Loucy (cell line): ENCODE measurements at regions not wholly inside any gene's neighbourhood (a gene's known extent, or its start where the extent isn't known, plus 50 kb on each side); places are given as distances from the start of the nearest gene placed in this dataset.

Experiments
- H2AFZ ChIP-seq: fragments of 200-600 bp; sonication (generic); 2 replicates; pipeline ENCODE4 v1.6.0; 2016; ENCODE audit warnings: antibody characterized with exemption, mild to moderate bottlenecking, low read length, moderate library complexity
- H3F3A ChIP-seq: fragments of 200-600 bp; 2 replicates; pipeline ENCODE4 v1.6.0; 2016; ENCODE audit warnings: antibody characterized with exemption, low read depth, mild to moderate bottlenecking
- H3K27me3 ChIP-seq: fragments of 200-600 bp; sonication (generic); 2 replicates; pipeline ENCODE4 v1.6.1; 2014; ENCODE audit warnings: low read length, mild to moderate bottlenecking; ENCODE audit not compliant: insufficient read depth, poor library complexity, severe bottlenecking
- H3K36me3 ChIP-seq: fragments of 200-600 bp; sonication (generic); 2 replicates; pipeline ENCODE4 v1.6.1; 2016; ENCODE audit warnings: low read length; ENCODE audit not compliant: insufficient read depth
- H3K4me1 ChIP-seq: fragments of 200-600 bp; sonication (generic); 2 replicates; pipeline ENCODE4 v1.5.1; 2014; ENCODE audit warnings: low read length, mild to moderate bottlenecking; ENCODE audit not compliant: insufficient read depth, poor library complexity, severe bottlenecking
- H3K4me2 ChIP-seq: fragments of 200-600 bp; sonication (generic); 2 replicates; pipeline ENCODE4 v1.6.0; 2014; ENCODE audit warnings: antibody characterized with exemption, low read length, low read depth, mild to moderate bottlenecking; ENCODE audit not compliant: poor library complexity, severe bottlenecking
- H3K4me3 ChIP-seq: fragments of 200-600 bp; sonication (generic); 2 replicates; pipeline ENCODE4 v1.5.1; 2014; ENCODE audit warnings: low read length, mild to moderate bottlenecking, mixed read lengths; ENCODE audit not compliant: poor library complexity, severe bottlenecking
- H3K79me2 ChIP-seq: fragments of 200-600 bp; sonication (generic); 2 replicates; pipeline ENCODE4 v1.6.1; 2014; ENCODE audit warnings: low read length; ENCODE audit not compliant: insufficient read depth
- H3K9ac ChIP-seq: fragments of 200-600 bp; sonication (generic); 2 replicates; pipeline ENCODE4 v1.6.0; 2014; ENCODE audit warnings: mild to moderate bottlenecking, low read depth, low read length, moderate library complexity; ENCODE audit not compliant: poor library complexity, severe bottlenecking
- H3K9me2 ChIP-seq: fragments of 200-600 bp; sonication (generic); replicated peaks from 2 replicates; pipeline ENCODE4 v1.6.1; 2016; ENCODE audit warnings: low read depth, low read length, mixed read lengths
- H3K9me3 ChIP-seq: fragments of 200-600 bp; sonication (generic); 2 replicates; pipeline ENCODE4 v1.6.1; 2014; ENCODE audit warnings: mild to moderate bottlenecking, antibody characterized with exemption, low read length, low read depth; ENCODE audit not compliant: insufficient read depth
- H4K20me1 ChIP-seq: fragments of 200-600 bp; sonication (generic); 2 replicates; pipeline ENCODE4 v1.6.0; 2014; ENCODE audit warnings: antibody characterized with exemption, low read length, mild to moderate bottlenecking; ENCODE audit not compliant: insufficient read depth, poor library complexity, severe bottlenecking
- EZH2phosphoT487 ChIP-seq: fragments of 200-600 bp; IDR thresholded peaks from 2 replicates; pipeline ENCODE4 v1.6.1; 2018; ENCODE audit warnings: antibody characterized with exemption, mild to moderate bottlenecking, moderate library complexity, borderline replicate concordance
- TF ChIP-seq, protein P1 (sequence below): fragments of 200-600 bp; sonication (generic); conservative IDR thresholded peaks from 2 replicates; pipeline ENCODE4 v1.5.1; 2014; ENCODE audit warnings: mild to moderate bottlenecking, antibody characterized with exemption, low read length

DNA sequence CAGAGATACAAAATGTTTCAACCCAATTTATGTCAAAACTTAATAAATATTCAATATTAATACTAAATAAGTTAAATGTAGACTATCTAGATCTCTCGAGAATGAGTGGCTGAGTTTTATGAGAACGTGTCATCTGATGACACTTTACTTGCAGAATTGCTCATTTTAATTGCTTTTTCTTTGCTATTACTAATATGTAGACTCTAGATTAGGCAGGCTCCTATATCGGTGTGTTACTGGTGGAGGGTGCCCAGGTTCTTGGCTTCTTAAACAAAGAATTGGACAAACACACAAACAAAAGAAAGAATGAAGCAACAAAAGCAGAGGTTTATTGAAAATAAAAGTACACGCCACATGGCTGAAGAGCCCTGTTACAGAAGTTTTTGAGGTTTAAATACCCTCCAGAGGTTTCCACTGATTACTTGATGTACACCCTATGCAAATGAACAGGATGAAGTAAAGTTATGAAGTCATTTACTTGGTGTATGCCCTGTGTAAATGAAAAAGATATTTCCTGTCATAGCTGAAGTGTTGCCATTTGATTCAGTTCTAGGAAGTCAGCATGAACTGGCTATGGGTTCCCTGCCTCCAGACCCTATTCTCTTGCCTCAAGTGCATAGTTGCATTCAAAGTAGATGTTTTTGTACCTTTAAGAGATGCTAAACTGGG is 122.9 kb upstream of the ITGA4 start:
- Histone ChIP-seq H3K79me2 (no peaks in the 10 kb centered on the region), H4K20me1 (no peaks in the 10 kb centered on the region), H3K27me3 (no peaks in the 10 kb centered on the region), H3K9me2 (no peaks in the 10 kb centered on the region), H3K36me3 (no peaks in the 10 kb centered on the region), H3K4me3 (no peak overlapping the region), H2AFZ (no peak overlapping the region), H3K9me3 (peaks cover 5% of the 10 kb centered on the region; the same call in 1 of the 2 replicates), H3K4me2 (no peak overlapping the region), H3K4me1 (peaks cover 5% of the 10 kb centered on the region), H3F3A (no peaks in the 10 kb centered on the region; the same call in 1 of the 2 replicates), H3K9ac (no peak overlapping the region)
- TF ChIP-seq, protein P1, sequence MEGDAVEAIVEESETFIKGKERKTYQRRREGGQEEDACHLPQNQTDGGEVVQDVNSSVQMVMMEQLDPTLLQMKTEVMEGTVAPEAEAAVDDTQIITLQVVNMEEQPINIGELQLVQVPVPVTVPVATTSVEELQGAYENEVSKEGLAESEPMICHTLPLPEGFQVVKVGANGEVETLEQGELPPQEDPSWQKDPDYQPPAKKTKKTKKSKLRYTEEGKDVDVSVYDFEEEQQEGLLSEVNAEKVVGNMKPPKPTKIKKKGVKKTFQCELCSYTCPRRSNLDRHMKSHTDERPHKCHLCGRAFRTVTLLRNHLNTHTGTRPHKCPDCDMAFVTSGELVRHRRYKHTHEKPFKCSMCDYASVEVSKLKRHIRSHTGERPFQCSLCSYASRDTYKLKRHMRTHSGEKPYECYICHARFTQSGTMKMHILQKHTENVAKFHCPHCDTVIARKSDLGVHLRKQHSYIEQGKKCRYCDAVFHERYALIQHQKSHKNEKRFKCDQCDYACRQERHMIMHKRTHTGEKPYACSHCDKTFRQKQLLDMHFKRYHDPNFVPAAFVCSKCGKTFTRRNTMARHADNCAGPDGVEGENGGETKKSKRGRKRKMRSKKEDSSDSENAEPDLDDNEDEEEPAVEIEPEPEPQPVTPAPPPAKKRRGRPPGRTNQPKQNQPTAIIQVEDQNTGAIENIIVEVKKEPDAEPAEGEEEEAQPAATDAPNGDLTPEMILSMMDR, result no peak
- TF ChIP-seq EZH2phosphoT487, result no peak

DNA sequence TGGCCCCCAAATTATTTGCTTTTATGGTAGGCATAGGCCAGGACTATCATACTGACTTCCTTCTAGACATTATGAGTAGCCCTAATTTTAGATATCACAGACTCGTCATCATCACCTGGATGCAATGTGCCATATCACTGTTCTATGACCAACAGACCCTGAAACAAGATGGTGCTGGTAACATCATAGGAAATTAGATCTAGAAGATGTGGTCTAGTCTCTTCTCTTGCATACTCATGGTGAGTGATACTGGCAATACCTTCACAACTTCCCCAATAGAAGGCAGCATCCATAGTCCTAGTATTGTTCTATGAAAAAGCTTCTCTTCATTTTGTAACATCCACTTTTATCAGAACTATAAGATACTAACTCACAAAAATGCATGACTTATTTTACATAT is 116.3 kb upstream of the ITGA4 start:
- Histone ChIP-seq H4K20me1 (no peaks in the 10 kb centered on the region), H3K4me1 (peaks cover 9% of the 10 kb centered on the region), H3K27me3 (no peaks in the 10 kb centered on the region), H3K36me3 (no peaks in the 10 kb centered on the region), H3K9me3 (no peaks in the 10 kb centered on the region), H3K79me2 (no peaks in the 10 kb centered on the region), H2AFZ (no peak overlapping the region), H3F3A (no peaks in the 10 kb centered on the region), H3K9ac (no peak overlapping the region), H3K4me2 (no peak overlapping the region), H3K9me2 (no peaks in the 10 kb centered on the region), H3K4me3 (no peak overlapping the region)
- TF ChIP-seq EZH2phosphoT487, result no peak
- TF ChIP-seq, protein P1, result no peak

DNA sequence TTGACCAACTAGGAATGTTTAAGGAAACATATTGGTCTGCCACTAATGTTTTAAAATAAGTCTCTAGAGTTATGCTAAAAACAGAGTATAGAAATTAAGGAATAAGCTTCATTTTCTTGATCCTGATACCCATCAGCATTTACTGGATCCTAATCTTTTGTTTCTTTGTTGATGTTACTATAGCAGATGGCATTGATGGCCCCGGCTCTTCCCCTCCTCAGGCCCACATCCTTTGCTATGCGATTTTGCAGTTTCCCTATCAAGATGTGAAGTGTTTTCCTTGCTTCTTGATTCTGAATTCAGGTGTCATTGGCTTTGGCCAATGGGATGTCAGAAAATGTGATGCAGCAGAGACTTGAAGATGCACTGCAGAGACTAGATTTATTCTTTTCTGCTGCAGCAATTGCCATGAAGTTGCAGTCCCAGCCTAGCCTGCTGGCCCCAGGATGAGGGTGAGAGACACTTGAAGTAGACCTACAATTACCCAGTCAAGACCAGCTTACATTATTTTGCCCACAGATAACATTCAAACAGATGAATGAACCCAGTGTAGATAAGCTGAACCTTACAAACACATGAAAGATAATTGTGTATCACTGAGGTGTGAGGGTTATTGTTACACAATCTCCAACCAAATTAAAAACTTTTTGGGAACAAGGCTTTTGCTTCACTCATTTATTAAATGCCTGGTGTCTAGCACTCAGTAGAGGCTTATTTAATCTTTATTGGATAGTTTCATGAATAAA is 115.2 kb upstream of the ITGA4 start:
- Histone ChIP-seq H3K27me3 (no peaks in the 10 kb centered on the region), H3K9me3 (no peaks in the 10 kb centered on the region), H3K9me2 (no peaks in the 10 kb centered on the region), H3K4me2 (no peak overlapping the region), H3K36me3 (no peaks in the 10 kb centered on the region), H3K79me2 (no peaks in the 10 kb centered on the region), H4K20me1 (no peaks in the 10 kb centered on the region), H3K9ac (no peak overlapping the region), H3F3A (no peaks in the 10 kb centered on the region), H2AFZ (no peak overlapping the region), H3K4me1 (peaks cover 9% of the 10 kb centered on the region), H3K4me3 (no peak overlapping the region)
- TF ChIP-seq, protein P1, result no peak
- no peak for TF ChIP-seq EZH2phosphoT487
